ENCODE measurements at regions not wholly inside any gene's neighbourhood (a gene's known extent, or its start where the extent isn't known, plus 50 kb on each side); places are given as distances from the start of the nearest gene placed in this dataset.

DNA sequence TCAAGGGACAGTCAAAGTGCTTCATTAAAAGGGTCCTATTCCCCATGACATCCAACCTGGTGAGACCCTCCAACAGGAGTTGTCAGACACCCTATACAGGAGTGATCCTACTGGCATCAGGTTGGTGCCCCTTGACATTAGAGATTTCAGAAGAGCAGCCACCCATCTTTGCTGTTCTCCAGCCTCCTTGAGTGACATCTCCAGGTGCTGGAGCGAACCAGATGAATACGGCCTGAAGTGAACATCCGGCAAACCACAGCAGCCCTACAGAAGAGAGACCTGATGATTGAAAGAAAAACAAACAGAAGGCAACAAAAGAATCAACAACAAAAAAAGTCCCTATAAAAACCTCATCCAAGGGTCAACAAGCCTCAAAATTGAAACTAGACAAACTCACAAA, 146.1 kb upstream of the PBDC1 start:
- no peak for TF ChIP-seq ZNF282 (IDR thresholded peaks at IDR 0.05; ENCODE audit: partially characterized antibody)
- TF ChIP-seq SKI (IDR thresholded peaks at IDR 0.05; ENCODE audit: partially characterized antibody) = no peak
- no peak for TF ChIP-seq EZH2 (conservative IDR thresholded peaks at IDR 0.05; ENCODE audit: low read depth, low read length)
- no peak for TF ChIP-seq ZFP37 (CRISPR knock-in tag; IDR thresholded peaks at IDR 0.05; ENCODE audit: borderline replicate concordance)
- TF ChIP-seq, protein P1, sequence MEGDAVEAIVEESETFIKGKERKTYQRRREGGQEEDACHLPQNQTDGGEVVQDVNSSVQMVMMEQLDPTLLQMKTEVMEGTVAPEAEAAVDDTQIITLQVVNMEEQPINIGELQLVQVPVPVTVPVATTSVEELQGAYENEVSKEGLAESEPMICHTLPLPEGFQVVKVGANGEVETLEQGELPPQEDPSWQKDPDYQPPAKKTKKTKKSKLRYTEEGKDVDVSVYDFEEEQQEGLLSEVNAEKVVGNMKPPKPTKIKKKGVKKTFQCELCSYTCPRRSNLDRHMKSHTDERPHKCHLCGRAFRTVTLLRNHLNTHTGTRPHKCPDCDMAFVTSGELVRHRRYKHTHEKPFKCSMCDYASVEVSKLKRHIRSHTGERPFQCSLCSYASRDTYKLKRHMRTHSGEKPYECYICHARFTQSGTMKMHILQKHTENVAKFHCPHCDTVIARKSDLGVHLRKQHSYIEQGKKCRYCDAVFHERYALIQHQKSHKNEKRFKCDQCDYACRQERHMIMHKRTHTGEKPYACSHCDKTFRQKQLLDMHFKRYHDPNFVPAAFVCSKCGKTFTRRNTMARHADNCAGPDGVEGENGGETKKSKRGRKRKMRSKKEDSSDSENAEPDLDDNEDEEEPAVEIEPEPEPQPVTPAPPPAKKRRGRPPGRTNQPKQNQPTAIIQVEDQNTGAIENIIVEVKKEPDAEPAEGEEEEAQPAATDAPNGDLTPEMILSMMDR (CRISPR knock-in tag; IDR thresholded peaks at IDR 0.05) = no peak
- no peak for TF ChIP-seq ADNP (CRISPR knock-in tag; IDR thresholded peaks at IDR 0.05)
- TF ChIP-seq ZSCAN12 (CRISPR knock-in tag; IDR thresholded peaks at IDR 0.05) = no peak

Measured in HepG2 (cell line).